GM18499 (cell line): ENCODE measurements at regions not wholly inside any gene's neighbourhood (a gene's known extent, or its start where the extent isn't known, plus 50 kb on each side); places are given as distances from the start of the nearest gene placed in this dataset.

Experiments
- ATAC-seq: cut with Tn5 transposase; IDR thresholded peaks from one replicate; pipeline ENCODE4 v1.9.1; 2021; ENCODE audit warnings: moderate number of reproducible peaks; ENCODE audit not compliant: insufficient read depth, unreplicated experiment

DNA sequence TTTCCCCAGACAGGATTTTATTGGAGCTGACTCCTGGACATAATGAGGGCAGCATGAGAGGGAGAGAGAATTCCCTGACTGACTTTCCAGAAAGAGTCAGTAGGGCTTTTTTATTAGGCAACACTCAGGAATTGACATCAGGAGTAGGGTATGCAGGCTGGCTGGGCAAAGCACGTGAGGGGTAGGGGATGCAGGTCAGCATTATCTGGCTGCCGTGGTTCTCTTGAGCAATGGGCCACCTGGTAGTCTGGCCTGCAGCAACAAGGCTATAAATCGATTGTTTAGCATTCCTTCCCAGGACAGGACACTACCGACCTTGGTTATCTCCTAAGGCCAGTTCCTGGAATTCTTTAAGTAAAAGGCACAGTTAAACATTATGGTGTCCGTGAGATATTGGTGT, 160.8 kb upstream of the AGAP1 start:
- ATAC-seq: no peak

DNA sequence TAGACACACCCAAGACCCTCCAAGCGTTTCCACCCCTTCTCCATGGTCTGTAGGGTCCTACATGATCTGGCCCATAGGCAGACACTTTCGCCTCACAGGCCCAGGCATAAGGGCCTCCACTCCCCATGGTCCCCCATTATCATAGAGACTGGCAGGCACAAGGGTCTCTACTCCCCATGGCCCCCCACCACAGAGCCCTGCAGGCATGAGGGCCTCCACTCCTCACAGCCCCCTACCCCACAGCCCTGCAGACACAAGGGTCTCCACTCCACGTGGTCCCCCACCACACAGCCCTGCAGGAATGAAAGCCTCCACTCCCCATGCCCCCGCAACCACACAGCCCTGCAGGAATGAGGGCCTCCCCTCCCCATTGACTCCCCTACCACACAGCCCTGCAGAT, 159.7 kb upstream of the AGAP1 start:
- ATAC-seq: no peak

DNA sequence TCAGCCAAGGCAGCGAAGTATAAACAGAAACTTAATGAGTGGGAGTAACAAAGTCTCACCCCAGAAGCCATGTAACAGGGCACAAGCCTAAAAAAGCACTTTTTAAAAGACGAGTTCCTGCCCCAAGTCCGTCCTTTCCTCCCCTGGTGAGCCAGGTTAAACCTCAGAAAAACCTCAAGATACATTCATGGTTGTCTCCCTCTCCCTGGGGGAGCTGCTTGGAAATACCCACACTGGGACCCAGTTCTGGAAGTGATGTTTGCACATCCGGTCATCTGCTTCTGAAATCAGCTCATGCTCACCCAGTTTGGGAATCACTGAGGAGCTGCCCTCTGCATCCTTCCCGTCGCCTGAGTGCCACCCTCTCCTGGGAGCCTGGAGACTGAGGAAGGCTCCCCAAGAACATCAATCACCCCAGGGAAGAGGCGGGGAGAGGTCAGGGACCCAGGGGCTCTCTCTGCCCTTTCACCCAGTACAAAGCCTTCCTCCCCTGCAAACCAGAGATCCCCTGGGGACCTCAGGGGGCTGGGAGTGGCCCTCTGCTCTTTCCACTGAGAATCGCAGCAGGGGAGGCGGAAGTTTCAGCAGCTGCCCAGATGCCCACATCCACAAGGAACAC, 150.6 kb upstream of the AGAP1 start:
- no peak for ATAC-seq

DNA sequence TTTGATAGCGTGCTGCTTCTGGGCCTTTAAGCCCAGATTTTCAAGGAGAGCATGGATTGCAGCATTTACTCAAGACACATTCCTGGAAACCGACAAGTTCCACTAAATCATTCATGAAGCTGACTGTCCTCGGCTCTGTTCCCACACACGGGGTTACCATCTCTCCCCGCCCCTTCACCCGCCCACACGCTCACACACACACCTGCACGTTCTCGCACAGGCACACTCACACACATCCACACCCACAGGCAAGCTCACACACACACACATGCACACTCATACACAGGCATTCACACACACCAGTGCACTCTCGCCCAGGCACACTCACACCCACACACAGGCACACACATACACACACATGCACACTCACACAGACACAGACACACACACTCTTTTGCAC, 150.0 kb upstream of the AGAP1 start:
- no peak for ATAC-seq

DNA sequence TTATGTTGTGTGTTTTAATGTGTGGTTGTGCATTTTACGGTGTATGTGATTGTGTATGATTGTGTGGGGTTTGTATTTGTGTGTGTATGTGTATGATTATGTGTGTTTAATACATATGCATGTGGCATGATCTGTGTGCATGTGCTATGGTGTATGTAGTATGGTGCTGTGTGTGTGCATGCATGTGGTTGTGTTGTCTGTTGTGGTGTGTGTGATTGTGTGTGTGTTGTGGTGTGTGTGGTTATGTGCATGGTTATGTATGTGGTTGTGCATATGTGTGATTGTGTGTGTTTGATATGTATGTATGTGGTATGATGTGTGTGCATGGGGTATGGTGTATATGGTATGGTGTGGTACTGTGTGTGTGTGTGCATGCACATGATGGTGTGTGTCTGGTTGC, 148.1 kb upstream of the AGAP1 start:
- no peak for ATAC-seq

DNA sequence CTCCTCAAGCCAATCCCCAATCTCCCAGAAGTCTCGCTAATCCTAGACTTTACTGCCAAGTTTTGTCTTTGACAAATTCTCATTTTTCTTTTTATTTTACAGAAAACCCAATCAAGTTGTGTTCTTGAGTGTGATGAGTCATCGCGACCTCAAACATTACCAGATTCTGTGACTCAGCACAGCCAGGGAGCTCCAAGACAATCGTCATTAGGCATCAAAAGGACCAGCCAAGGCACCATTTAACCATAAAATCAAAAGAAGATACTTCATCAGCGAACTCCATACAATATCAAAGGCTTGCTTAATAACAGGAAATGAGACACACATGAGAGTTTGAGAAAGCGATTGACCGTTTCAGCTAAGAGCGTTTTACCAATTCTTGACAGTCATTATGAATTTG, 146.2 kb upstream of the AGAP1 start:
- ATAC-seq: no peak

DNA sequence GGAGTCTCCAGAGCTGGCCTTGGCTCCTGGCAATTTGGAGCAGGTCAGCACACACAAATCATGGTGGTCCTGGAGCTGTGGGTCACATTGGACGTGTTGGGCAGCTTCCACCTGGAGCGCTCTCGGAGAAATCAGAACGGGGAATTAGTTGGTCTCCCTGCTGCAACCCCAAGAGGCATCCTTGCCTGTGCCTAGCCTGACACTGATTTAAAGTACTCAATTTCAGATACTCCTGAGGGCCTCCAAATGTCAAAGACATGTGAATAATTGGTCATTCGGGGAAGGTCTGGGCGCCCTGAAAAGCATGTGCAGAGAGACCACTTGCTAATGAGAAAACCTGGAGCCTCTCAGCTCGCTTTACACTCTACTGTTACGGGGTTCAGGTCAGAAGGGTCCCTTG, 145.5 kb upstream of the AGAP1 start:
- no peak for ATAC-seq

DNA sequence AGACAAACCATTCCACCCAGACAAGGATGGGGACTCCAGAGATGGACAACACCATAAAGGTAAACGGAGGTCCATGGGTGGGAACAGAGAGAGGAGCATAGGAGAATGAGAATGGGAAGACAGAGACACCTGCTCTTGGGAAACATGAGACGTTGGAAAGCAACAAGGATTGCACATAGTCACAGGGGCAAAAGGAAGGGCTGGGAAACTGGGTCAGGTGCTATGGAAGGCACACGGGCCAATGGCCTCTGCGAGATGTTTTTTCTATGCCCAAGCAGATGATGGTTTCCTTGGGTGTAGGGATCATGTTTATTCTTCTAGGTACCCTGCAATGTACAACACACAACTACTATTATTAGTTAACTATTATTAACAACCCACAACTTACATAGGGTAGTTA, 143.6 kb upstream of the AGAP1 start:
- ATAC-seq: no peak

DNA sequence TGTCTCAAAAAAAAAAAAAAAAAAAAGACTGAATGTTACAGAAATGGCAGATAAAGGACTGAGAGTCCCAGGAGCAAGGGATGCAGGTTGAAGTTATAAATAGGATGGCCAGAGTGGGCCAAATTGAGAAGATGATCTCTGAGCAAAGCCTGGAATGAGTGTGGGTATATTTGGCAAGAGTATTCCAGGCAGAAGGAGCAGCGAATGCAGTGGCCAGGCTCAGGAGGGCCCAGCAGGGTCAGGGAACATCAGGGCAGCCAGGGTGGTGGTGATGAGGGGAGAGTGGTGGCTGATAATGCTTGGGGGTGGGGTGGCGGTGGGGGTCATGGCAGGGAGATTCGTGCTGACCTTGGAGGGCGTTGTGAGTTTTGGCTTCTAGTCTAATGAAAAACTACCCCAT, 141.3 kb upstream of the AGAP1 start:
- no peak for ATAC-seq

DNA sequence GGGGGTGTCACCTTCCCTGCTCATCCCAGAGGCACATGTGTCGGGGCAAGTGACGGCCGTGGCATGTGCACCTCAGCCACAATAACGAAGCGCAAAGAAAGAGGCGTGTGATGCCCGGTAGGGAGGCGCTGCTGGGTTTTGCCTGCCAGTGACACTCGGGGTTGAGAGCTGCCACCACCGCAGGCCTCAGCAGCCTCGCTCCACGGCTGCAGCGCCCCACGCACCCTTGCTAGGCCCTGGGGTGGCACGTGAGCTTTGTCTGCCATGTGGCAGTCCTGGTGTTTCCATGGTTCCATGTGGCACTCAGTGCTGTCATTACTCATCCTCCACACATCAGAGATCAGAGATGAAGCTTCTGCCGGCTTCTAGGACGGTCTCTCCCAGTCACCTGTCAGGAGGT, 136.0 kb upstream of the AGAP1 start:
- no peak for ATAC-seq

DNA sequence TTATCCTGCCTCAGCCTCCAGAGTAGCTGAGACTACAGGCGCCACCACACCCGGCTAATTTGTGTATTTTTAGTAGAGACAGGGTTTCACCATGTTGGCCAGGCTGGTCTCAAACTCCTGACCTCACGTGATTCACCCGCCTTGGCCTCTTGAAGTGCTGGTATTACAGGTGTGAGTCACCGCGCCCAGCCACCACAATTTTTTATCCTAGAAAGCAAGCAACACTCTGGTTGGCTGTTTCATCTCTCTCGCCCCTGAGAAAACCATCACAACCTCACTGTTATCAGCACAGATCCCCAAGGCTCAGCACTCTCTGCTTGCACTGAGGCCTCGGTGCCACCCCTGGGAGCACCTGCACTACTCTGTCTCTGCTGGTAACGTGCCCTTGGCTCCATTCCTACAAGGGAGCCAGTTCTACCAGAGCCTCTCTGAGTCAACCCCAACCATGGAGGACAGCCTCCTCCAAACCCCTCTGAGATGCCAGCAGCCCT, 134.8 kb upstream of the AGAP1 start:
- ATAC-seq: no peak

DNA sequence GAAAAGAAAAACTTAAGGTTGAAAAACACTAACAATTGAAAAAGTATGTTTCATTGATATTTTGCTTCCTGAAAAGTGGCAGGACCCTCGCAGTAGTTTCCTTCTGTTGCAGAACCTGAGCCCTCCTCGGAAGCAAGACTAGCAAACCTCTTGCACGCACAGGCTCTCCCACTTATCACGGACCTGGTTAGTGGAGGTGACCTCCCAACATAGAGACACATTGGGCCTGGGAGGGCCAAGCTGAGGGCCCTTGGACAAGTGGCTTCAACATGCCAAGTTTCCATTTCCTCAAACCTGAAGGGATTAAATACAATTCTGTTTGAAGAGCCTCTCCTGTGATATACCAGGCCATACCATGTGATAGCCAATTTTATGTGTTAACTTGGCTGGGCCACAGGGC, 133.4 kb upstream of the AGAP1 start:
- no peak for ATAC-seq

DNA sequence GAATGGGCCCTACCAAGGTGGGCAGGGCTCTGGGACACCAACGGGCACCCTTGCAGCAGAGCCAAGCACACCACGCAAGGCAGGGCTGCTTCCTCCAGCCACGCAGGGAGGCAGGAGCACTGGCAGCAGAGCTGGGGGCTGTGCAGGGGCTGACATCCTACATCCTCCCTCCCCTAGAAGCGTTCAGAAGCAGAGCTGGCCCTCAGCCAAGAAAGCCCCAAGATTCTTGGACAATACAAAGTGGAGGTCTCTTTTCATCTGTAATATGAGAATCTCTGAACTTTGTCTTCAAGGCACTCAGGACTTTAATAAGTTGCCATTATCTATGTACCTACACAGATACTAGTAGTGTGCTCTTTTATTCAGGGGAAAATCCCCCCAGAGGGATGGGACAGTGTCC, 128.1 kb upstream of the AGAP1 start:
- ATAC-seq: no peak

DNA sequence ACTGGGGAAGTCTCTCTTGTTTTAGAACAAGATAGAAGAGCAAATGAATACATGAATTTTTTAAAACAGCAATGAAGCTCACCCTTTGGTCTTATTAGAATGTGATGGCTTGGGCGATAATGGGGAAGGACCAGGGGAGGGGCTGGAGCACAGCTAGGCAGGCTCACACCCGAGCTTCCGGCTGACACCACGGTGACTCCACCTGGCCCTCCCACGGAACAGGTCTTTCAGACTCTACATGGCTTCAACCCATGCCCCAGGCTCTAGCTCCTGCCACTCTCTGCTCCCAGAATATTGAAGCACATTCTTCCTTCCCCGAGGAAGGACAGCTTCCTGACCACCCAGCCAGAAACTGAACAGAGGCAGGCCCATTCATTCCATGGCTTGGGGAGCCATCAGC, 127.5 kb upstream of the AGAP1 start:
- ATAC-seq: no peak

DNA sequence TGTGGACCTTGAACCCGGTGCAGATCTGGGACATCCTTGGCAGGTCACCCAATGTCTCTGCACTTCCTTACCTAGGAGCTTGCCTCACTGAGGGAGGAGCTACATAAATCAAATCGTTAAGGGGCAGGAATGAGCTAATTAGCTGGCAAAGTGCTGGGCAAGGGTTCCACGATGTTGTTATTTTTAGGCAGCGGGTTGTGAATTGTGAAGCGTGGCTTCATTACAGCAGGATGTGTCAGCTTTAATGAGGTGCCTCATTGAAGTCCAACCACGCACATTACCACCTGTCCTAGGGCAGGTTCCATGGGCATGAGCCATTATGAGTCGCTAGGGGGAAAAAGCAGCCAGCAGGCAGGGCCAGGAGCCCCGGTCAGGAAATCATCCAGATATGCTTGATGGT, 127.0 kb upstream of the AGAP1 start:
- no peak for ATAC-seq

DNA sequence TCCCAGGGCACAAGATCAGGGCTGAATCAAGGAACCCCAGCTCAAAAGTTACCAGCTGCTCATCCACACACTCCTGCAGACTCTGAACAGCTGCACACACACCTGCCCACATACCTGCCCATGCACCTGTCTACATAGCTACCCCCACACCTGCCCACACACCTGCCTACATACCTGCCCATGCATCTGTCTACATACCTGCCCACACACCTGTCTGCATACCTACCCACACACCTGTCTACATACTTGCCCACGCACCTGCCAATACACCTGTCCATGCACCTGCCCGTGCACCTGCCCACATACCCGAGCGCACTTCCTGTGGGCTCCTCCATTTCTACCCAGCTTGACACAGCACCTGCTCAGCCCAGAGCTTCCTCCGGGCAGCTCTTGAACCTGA, 122.8 kb upstream of the AGAP1 start:
- no peak for ATAC-seq

DNA sequence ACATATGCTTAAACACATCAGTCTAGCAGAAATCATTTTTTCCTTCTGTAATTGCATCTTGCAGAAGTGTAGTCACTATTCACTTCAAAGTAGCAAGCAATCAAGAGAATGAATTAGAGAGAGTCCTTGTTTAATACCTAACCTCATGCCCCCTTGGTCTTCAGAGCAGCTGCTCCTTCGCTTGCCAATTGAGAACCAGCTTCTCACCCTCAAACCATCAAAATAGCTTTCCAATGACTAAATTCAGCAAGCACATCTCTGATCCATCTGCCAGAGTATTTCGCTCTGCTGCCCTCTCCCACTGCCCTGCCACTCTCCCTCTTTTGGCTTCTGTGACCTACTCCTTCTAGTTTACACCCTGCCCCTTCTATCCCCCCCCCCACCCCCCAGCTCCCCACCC, 120.7 kb upstream of the AGAP1 start:
- ATAC-seq: no peak

DNA sequence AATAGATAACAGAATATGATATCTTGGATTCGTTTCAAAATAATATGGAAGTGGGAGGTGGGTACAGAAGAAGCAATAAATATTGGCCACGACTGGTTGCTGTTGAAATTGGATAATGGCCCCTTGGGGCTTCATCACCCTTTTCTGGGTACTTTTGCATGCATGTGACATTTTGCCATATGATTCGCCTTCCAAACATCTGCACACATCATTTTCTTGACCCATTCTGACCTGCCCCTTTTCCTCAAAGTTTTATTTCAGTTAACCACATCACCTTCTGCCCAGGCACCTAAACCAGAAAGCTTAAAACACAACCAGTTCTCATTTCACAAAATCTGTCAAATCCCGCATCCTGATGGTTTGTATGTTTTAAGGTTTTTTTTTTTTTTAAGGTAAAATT, 116.7 kb upstream of the AGAP1 start:
- ATAC-seq: no peak

DNA sequence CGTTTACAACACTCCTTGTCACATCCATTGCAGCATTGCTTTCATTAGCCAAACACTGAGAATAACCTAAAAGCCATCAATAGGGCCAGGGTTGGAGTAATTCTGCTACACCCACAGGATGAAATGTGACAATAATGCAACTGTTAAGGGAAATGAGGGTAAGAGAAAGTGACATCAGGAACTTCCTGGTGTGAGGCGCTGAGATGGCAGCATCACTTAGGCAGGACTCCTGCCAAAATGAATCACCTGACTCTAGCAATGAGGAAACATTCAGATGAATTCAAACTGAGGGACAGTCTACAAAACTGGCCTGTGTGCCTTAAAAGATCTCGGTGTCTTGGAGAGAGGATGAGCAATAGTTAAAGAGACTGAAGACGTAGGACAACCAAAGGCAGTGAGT, 115.6 kb upstream of the AGAP1 start:
- no peak for ATAC-seq

DNA sequence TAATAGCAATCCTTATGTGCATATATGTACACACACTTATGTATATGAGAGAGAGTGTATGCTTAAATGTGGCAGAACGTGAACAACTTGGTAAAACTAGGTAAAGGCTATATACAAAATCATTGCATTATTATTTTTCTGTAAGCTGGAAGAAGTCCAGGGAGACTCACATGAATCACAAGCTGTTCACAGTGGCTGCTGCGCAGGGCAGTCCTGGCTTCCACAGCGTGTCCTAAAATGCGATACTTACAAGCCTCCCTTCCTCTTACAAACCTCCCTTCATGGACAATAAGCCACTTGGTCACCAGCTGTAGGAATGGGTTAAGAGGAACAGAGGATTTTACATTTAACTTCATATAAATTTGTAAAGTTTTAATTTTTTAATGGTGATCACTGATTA, 114.9 kb upstream of the AGAP1 start:
- ATAC-seq: no peak

DNA sequence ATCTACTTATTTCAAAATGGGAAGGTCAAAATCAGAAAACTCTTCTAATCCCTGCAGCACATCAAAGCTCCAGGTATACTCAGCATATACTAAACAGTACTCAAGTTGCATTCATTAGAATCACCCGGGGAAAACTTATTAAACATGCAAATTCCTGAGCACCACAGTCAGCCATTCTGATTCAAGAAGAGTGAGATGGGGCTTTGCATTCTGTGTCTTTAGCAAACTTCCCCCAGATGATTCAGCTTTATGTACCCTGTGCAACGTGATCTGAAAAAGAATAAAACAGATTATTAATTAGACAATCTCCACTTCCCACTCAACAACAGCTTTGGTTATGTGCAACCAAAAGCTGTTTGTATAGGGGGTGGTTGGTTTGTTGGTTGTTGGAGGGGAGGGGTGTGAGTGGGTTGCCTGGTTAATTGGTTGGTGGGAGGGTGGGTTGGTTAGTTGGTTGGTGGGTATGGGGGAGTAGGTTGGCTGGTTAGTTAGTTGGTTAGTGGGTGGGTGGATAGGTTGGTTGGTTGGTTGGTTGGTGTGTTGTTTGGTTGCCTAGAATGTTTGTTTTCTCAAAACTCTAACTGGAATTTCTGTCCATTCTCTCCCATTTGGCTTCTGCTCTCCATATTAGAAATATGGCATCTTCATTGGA, 112.5 kb upstream of the AGAP1 start:
- ATAC-seq: no peak

DNA sequence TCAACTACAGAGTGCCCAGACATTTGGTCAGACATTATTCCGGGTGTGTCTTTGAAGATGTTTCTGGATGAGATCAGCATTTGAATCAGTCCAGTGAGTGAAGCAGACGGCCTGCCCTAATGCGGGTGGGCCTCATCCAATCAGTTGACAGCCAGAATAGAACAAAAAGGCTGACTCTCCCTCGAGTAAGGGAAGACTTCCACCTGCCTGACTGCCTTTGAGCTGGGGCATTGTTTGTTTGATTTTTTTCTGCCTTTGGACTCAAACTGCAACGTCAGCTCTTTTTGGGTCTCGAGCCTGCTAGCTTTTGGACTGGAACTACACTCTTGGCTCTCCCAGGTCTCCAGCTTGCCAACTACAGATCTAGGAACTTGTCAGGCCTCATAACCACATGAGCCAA, 111.7 kb upstream of the AGAP1 start:
- no peak for ATAC-seq
